ENCODE measurements at regions not wholly inside any gene's neighbourhood (a gene's known extent, or its start where the extent isn't known, plus 50 kb on each side); places are given as distances from the start of the nearest gene placed in this dataset.

DNA sequence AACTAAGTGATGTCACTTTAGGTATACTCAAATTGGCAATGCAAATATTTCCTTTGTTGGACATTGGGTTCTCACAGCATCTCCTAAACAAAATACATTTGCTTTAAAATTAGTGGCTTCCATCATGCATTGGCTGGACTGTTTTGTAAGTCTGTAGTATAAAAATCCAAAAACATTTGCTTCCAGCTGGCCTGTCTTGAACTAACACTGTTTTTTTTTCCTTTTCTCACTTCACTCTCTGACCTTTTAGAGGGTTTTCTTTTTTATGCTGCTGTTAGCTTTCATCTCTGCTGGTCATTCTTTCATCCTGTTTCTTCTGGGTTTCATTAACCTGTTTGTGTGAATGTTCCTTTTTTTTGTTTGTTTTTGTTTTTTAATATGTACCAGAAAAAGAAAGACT is 121.7 kb upstream of the MLIP start:
- TF ChIP-seq CTCF (IDR thresholded peaks at IDR 0.05; ENCODE audit: low read length) (no peak), EZH2phosphoT487 (IDR thresholded peaks at IDR 0.05; ENCODE audit: low read length) (no peak), EZH2 (optimal IDR thresholded peaks at IDR 0.05; ENCODE audit: low read depth, low read length) (no peak)
- no peak for DNase-seq
- no peaks in the 10 kb centered on the region for H3K4me1 ChIP-seq (ENCODE audit: low read length)
- H3K9me3 ChIP-seq (replicated peaks; ENCODE audit: insufficient read depth, low read length), result no peaks in the 10 kb centered on the region
- no peaks in the 10 kb centered on the region for H3K9me2 ChIP-seq (replicated peaks; ENCODE audit: insufficient read depth, low read length)
- no peaks in the 10 kb centered on the region for H3F3A ChIP-seq (ENCODE audit: insufficient read depth, low read length)
- H3K27me3 ChIP-seq (replicated peaks; ENCODE audit: insufficient read depth, low read length), result no peaks in the 10 kb centered on the region
- H4K20me1 ChIP-seq (ENCODE audit: insufficient read depth, low read length), result no peaks in the 10 kb centered on the region
- H3K4me3 ChIP-seq (ENCODE audit: low read length), result no peak overlapping the region
- no peak overlapping the region for H3K4me2 ChIP-seq (ENCODE audit: low read depth, low read length)
- H3K36me3 ChIP-seq (replicated peaks; ENCODE audit: insufficient read depth, low read length), result no peaks in the 10 kb centered on the region
- no peak overlapping the region for H2AFZ ChIP-seq (ENCODE audit: low read length)
- no peak overlapping the region for H3K9ac ChIP-seq (ENCODE audit: low read length)
- H3K79me2 ChIP-seq (ENCODE audit: low read length), result no peaks in the 10 kb centered on the region
- H3K27ac ChIP-seq (ENCODE audit: low read length), result no peak overlapping the region

DNA sequence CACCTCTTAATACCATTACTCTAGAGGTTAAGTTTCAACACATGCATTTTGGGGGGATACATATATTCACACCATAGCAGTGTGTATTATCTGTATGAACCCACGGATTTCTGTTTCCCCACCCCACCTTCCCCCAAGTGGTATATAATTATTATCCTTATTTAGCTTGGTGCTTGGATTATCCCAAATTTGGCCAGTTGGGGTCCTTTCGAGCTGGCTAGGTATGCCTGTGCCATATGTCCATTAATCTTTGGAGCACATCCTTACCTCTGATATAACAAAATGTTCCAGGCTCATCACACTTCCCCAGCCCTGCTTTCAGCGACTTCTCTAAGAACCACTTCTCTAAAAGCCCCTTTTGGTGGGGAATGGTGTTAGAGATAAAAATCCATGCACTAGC is 118.7 kb upstream of the MLIP start:
- no peak overlapping the region for H2AFZ ChIP-seq (ENCODE audit: low read length)

DNA sequence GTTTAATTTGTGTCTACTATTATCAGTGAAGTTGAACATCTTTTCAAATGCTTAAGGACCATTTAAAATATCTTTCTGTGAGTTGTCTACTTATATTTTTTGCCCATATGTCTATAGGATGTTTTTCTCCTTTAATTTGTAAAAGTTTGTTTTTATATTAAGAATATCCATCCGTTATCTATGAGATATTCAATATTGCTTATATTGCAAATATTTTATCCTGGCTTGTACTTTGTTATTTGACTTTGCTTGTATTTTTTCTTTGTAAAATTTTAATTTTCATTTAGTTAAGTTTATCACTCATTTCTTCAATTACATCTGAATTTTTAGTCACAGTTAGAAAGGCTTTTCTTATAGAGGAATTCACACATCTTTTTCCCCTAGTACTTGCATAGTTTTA is 117.0 kb upstream of the MLIP start:
- no peaks in the 10 kb centered on the region for H3K36me3 ChIP-seq (replicated peaks; ENCODE audit: insufficient read depth, low read length)
- H3F3A ChIP-seq (ENCODE audit: insufficient read depth, low read length), result no peaks in the 10 kb centered on the region
- H4K20me1 ChIP-seq (ENCODE audit: insufficient read depth, low read length), result no peaks in the 10 kb centered on the region
- no peak overlapping the region for H3K4me2 ChIP-seq (ENCODE audit: low read depth, low read length)
- H3K27me3 ChIP-seq (replicated peaks; ENCODE audit: insufficient read depth, low read length), result no peaks in the 10 kb centered on the region
- no peak overlapping the region for H3K9ac ChIP-seq (ENCODE audit: low read length)
- H3K9me3 ChIP-seq (replicated peaks; ENCODE audit: insufficient read depth, low read length), result no peaks in the 10 kb centered on the region
- no peaks in the 10 kb centered on the region for H3K9me2 ChIP-seq (replicated peaks; ENCODE audit: insufficient read depth, low read length)
- H3K79me2 ChIP-seq (ENCODE audit: low read length), result no peaks in the 10 kb centered on the region
- no peak for DNase-seq
- H3K4me1 ChIP-seq (ENCODE audit: low read length), result no peaks in the 10 kb centered on the region
- TF ChIP-seq EZH2phosphoT487 (IDR thresholded peaks at IDR 0.05; ENCODE audit: low read length), result no peak
- no peak for TF ChIP-seq EZH2 (optimal IDR thresholded peaks at IDR 0.05; ENCODE audit: low read depth, low read length)
- TF ChIP-seq CTCF (IDR thresholded peaks at IDR 0.05; ENCODE audit: low read length), result no peak
- no peak overlapping the region for H3K4me3 ChIP-seq (ENCODE audit: low read length)
- no peak overlapping the region for H3K27ac ChIP-seq (ENCODE audit: low read length)
- no peak overlapping the region for H2AFZ ChIP-seq (ENCODE audit: low read length)

More for the DNA sequence above, 118.7 kb upstream of the MLIP start:
- no peak overlapping the region for H3K4me3 ChIP-seq (ENCODE audit: low read length)
- H3K27ac ChIP-seq (ENCODE audit: low read length), result no peak overlapping the region
- H3K9ac ChIP-seq (ENCODE audit: low read length), result no peak overlapping the region
- no peaks in the 10 kb centered on the region for H3F3A ChIP-seq (ENCODE audit: insufficient read depth, low read length)
- no peaks in the 10 kb centered on the region for H3K36me3 ChIP-seq (replicated peaks; ENCODE audit: insufficient read depth, low read length)
- no peaks in the 10 kb centered on the region for H4K20me1 ChIP-seq (ENCODE audit: insufficient read depth, low read length)
- no peaks in the 10 kb centered on the region for H3K9me3 ChIP-seq (replicated peaks; ENCODE audit: insufficient read depth, low read length)
- no peaks in the 10 kb centered on the region for H3K4me1 ChIP-seq (ENCODE audit: low read length)
- no peak for DNase-seq
- H3K9me2 ChIP-seq (replicated peaks; ENCODE audit: insufficient read depth, low read length), result no peaks in the 10 kb centered on the region
- no peak overlapping the region for H3K4me2 ChIP-seq (ENCODE audit: low read depth, low read length)
- H3K27me3 ChIP-seq (replicated peaks; ENCODE audit: insufficient read depth, low read length), result no peaks in the 10 kb centered on the region
- no peaks in the 10 kb centered on the region for H3K79me2 ChIP-seq (ENCODE audit: low read length)
- TF ChIP-seq EZH2phosphoT487 (IDR thresholded peaks at IDR 0.05; ENCODE audit: low read length), result no peak
- no peak for TF ChIP-seq CTCF (IDR thresholded peaks at IDR 0.05; ENCODE audit: low read length)
- TF ChIP-seq EZH2 (optimal IDR thresholded peaks at IDR 0.05; ENCODE audit: low read depth, low read length), result no peak
